ENCODE measurements at regions not wholly inside any gene's neighbourhood (a gene's known extent, or its start where the extent isn't known, plus 50 kb on each side); places are given as distances from the start of the nearest gene placed in this dataset.

GRCh38 chr9:80883426-80883825 is 805.9 kb downstream of the TLE1 start:
- DNase-seq: no peak

- DNase-seq: no peak
Observed at GRCh38 chr9:80881940-80882339, 807.4 kb downstream of the TLE1 start.

GRCh38 chr9:80881320-80881719 is 808.0 kb downstream of the TLE1 start:
- no peak for DNase-seq

- DNase-seq: no peak
Observed at GRCh38 chr9:80878556-80878955, 810.8 kb downstream of the TLE1 start.

- DNase-seq: no peak
Observed at GRCh38 chr9:80875947-80876346, 813.4 kb downstream of the TLE1 start.

- no peak for DNase-seq
Observed at GRCh38 chr9:80874276-80874675, 815.1 kb downstream of the TLE1 start.

- DNase-seq: no peak
Observed at GRCh38 chr9:80873861-80874260, 815.5 kb downstream of the TLE1 start.

- no peak for DNase-seq
Observed at GRCh38 chr9:80871596-80871995, 817.8 kb downstream of the TLE1 start.

GRCh38 chr9:80867731-80868130 is 821.6 kb downstream of the TLE1 start:
- DNase-seq: no peak

GRCh38 chr9:80866576-80867227 is 822.6 kb downstream of the TLE1 start:
- no peak for DNase-seq

GRCh38 chr9:80866121-80866520 is 823.2 kb downstream of the TLE1 start:
- DNase-seq: no peak

GRCh38 chr9:80843028-80843427 is 846.3 kb downstream of the TLE1 start:
- no peak for DNase-seq

GRCh38 chr9:80842389-80842788 is 847.0 kb downstream of the TLE1 start:
- no peak for DNase-seq

GRCh38 chr9:80841888-80842287 is 847.5 kb downstream of the TLE1 start:
- no peak for DNase-seq

- no peak for DNase-seq
Observed at GRCh38 chr9:80839821-80840675, 849.3 kb downstream of the TLE1 start.

GRCh38 chr9:80836013-80836412 is 853.3 kb downstream of the TLE1 start:
- no peak for DNase-seq

- DNase-seq: no peak
Observed at GRCh38 chr9:80831751-80832150, 857.6 kb downstream of the TLE1 start.

GRCh38 chr9:80811656-80812055 is 877.7 kb downstream of the TLE1 start:
- DNase-seq: no peak

- no peak for DNase-seq
Observed at GRCh38 chr9:80811003-80811402, 878.3 kb downstream of the TLE1 start.

- DNase-seq: no peak
Observed at GRCh38 chr9:80806671-80807070, 882.7 kb downstream of the TLE1 start.

- DNase-seq: no peak
Observed at GRCh38 chr9:80804873-80805272, 884.5 kb downstream of the TLE1 start.

- no peak for DNase-seq
Observed at GRCh38 chr9:80797831-80798688, 891.3 kb downstream of the TLE1 start.

GRCh38 chr9:80797101-80797829 is 892.1 kb downstream of the TLE1 start:
- no peak for DNase-seq
